ENCODE measurements at regions not wholly inside any gene's neighbourhood (a gene's known extent, or its start where the extent isn't known, plus 50 kb on each side); places are given as distances from the start of the nearest gene placed in this dataset.

GRCh38 chr10:118448744-118449143, 106.6 kb upstream of the FAM204A start:
- TF ChIP-seq CTCF (conservative IDR thresholded peaks at IDR 0.05; ENCODE audit: low read depth, low read length), result no peak
- no peak for TF ChIP-seq EZH2phosphoT487 (IDR thresholded peaks at IDR 0.05; ENCODE audit: borderline replicate concordance, low read length)

Data from PC-3 (cell line).